ENCODE measurements at regions not wholly inside any gene's neighbourhood (a gene's known extent, or its start where the extent isn't known, plus 50 kb on each side); places are given as distances from the start of the nearest gene placed in this dataset.

GRCh38 chr9:80144406-80144805 lies 572.6 kb downstream of the TLE4 start:
- Histone ChIP-seq H3T11ph (ENCODE audit: low read length) (no peak overlapping the region), H2BK120ac (ENCODE audit: low read depth, low read length, poor library complexity, severe bottlenecking) (no peak overlapping the region), H2AFZ (ENCODE audit: low read length) (no peak overlapping the region), H3K14ac (ENCODE audit: insufficient read depth, low read length) (no peak overlapping the region), H3K18ac (ENCODE audit: insufficient read length, low read depth, low read length) (no peak overlapping the region), H4K20me1 (ENCODE audit: control insufficient read depth, insufficient read depth, insufficient read length) (no peaks in the 10 kb centered on the region), H3K56ac (ENCODE audit: insufficient read length, low read depth, low read length) (no peak overlapping the region), H3K23me2 (ENCODE audit: insufficient read length, low read depth, low read length, poor library complexity, severe bottlenecking) (no peaks in the 10 kb centered on the region), H3K4me1 (ENCODE audit: insufficient read depth, low read length) (no peaks in the 10 kb centered on the region), H4K5ac (ENCODE audit: insufficient read length, low read depth, low read length) (no peak overlapping the region), H2BK20ac (ENCODE audit: low read depth, low read length, poor library complexity, severe bottlenecking) (no peak overlapping the region), H2BK12ac (ENCODE audit: insufficient read length, low read depth, low read length) (no peak overlapping the region), H3K9me3 (ENCODE audit: control insufficient read depth, low read depth, low read length) (no peaks in the 10 kb centered on the region), H3K9ac (ENCODE audit: extremely low read depth, insufficient read length, low read length) (no peak overlapping the region), H2BK15ac (ENCODE audit: low read depth, low read length) (no peak overlapping the region), H3K79me2 (ENCODE audit: insufficient read depth, low read length) (no peaks in the 10 kb centered on the region), H2AK5ac (ENCODE audit: insufficient read length, low read length) (no peak overlapping the region), H3K27me3 (ENCODE audit: insufficient read depth, low read length) (no peaks in the 10 kb centered on the region), H3K27ac (ENCODE audit: insufficient read length, low read depth, low read length) (no peak overlapping the region), H3K79me1 (ENCODE audit: insufficient read depth, low read depth, low read length, poor library complexity, severe bottlenecking) (no peaks in the 10 kb centered on the region), H3K4me2 (ENCODE audit: insufficient read depth, insufficient read length, low read length) (no peak overlapping the region), H3K4ac (ENCODE audit: low read depth, low read length) (no peak overlapping the region), H4K91ac (ENCODE audit: insufficient read length, low read depth, low read length) (no peak overlapping the region), H2BK5ac (ENCODE audit: insufficient read length, low read length) (no peak overlapping the region), H3K23ac (ENCODE audit: insufficient read length, low read depth, low read length) (no peak overlapping the region), H4K8ac (replicated peaks; ENCODE audit: insufficient read length, low read depth, low read length) (no peak overlapping the region)
- Mint-ChIP-seq H3K9me3 (peaks cover 0 to 4% of the 10 kb centered on the region in 2 experiments; a peak in 2 of 5 replicates), H3K27ac (no peak overlapping the region), H3K27me3 (ENCODE audit: low read depth) (no peaks in the 10 kb centered on the region; the same call in none of the 2 replicates), H3K4me1 (peaks cover 9 to 20% of the 10 kb centered on the region in 2 experiments), H3K36me3 (ENCODE audit: insufficient read depth in 1 of 3, low read depth in 3 of 3) (peaks cover 0 to 4% (median 1%) of the 10 kb centered on the region in 3 experiments; a peak in 3 of 7 replicates), H3K4me3 (no peak overlapping the region)
- no peak for DNase-seq
- no CpG with 5 or more reads among the region's 2 CpGs for WGBS (ENCODE audit: extremely low coverage, insufficient read length, low lambda C conversion rate)
- TF ChIP-seq CTCF (conservative IDR thresholded peaks at IDR 0.05), result no peak

Data from H9 (cell line).